ENCODE measurements at regions not wholly inside any gene's neighbourhood (a gene's known extent, or its start where the extent isn't known, plus 50 kb on each side); places are given as distances from the start of the nearest gene placed in this dataset.

DNA sequence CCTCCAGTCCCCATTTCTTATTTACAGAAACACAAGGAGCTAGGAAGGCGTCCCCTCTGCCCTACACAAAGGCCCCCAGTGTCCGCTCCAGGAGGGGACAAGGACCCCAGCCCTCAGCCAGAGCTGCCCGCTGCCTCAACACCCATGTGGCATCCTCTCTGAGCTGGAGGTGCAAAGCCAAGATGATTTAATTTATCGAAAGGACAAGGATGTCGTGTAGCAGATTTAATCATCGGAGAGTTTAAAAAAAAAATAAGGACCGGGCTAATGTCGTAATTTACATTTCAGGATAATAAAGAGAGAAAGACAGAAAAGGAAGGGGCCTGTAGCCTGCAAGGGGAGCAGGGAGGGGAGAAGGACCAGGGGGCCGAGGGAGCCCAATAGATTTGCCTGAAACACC, 68.3 kb upstream of the CASZ1 start:
- Histone ChIP-seq H3K36me3 (no peaks in the 10 kb centered on the region), H3K27ac (no peak overlapping the region), H3K27me3 (peaks cover 4% of the 10 kb centered on the region), H3K4me1 (peaks cover 4% of the 10 kb centered on the region in 2 donors), H3K9me3 (no peaks in the 10 kb centered on the region), H3K4me3 (no peak overlapping the region)
- no peak for DNase-seq (ENCODE audit: low spot score in 2 of 2)
- intact Hi-C loops (cut with DNase I), result no loop called here
- TF ChIP-seq, protein P1, sequence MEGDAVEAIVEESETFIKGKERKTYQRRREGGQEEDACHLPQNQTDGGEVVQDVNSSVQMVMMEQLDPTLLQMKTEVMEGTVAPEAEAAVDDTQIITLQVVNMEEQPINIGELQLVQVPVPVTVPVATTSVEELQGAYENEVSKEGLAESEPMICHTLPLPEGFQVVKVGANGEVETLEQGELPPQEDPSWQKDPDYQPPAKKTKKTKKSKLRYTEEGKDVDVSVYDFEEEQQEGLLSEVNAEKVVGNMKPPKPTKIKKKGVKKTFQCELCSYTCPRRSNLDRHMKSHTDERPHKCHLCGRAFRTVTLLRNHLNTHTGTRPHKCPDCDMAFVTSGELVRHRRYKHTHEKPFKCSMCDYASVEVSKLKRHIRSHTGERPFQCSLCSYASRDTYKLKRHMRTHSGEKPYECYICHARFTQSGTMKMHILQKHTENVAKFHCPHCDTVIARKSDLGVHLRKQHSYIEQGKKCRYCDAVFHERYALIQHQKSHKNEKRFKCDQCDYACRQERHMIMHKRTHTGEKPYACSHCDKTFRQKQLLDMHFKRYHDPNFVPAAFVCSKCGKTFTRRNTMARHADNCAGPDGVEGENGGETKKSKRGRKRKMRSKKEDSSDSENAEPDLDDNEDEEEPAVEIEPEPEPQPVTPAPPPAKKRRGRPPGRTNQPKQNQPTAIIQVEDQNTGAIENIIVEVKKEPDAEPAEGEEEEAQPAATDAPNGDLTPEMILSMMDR (IDR thresholded peaks at IDR 0.05), result no peak

DNA sequence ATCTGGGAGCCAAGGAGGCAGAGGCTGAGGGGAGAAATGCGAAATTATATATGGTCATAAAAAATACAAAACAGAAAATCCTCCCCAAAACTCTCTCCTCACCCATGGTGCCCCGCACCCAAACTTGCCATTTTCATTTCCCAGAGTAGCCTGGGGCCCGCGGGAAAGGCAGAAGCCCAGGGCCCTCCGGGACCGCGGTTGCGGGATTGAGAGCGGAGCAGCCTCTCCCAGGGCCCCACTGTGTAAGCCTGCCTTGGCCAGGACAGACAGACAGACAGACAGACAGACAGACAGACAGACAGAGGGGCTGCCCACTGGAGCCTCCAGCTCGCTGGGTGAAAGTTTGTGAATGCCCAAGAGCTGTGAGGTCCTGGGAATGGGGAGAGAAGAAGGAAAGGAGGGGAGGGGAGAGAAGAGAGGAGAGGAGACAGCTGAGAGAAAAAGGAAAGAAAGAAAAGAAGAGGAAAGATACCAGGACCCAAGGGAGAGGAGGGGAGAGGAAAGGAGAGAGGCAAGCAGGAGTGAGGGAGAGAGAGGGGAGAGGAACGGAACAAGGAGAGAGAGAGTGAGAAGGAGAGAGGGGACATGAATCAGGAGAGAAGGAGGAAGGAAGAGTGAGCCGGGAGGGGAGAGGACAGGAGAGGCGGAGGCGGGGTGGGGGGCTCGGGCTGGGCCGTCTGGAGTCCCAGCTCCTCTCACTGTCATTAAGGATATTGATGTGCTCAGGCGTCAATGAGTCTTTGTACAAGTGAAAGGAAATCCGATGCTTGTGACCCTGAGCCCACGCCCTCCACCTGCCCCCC, 69.3 kb upstream of the CASZ1 start:
- DNase-seq (ENCODE audit: low spot score in 2 of 2), result no peak
- Histone ChIP-seq H3K4me1 (peaks cover 4% of the 10 kb centered on the region in 2 donors), H3K27me3 (peaks cover 4% of the 10 kb centered on the region)

GRCh38 chr1:10866321-10867093, 70.1 kb upstream of the CASZ1 start:
- Histone ChIP-seq H3K27ac (no peak overlapping the region), H3K9me3 (no peaks in the 10 kb centered on the region), H3K4me3 (peak overlapping the region; percentile 54 to 72), H3K27me3 (peaks cover 4% of the 10 kb centered on the region), H3K4me1 (peaks cover 4% of the 10 kb centered on the region in 2 donors), H3K36me3 (no peaks in the 10 kb centered on the region)
- TF ChIP-seq, protein P1 (IDR thresholded peaks at IDR 0.05), result no peak
- DNase-seq (ENCODE audit: low spot score in 2 of 2), result no peak
- intact Hi-C loops (cut with DNase I), result loop anchor here (1.0 to 2.0 kb wide), 4 partner anchors 72 to 436 kb away; partner anchors contain the start of gene CENPS

More for the DNA sequence above, 69.3 kb upstream of the CASZ1 start:
- Histone ChIP-seq H3K4me3 (no peak overlapping the region), H3K36me3 (no peaks in the 10 kb centered on the region), H3K9me3 (no peaks in the 10 kb centered on the region), H3K27ac (no peak overlapping the region)
- TF ChIP-seq, protein P1 (IDR thresholded peaks at IDR 0.05), result no peak
- intact Hi-C loops (cut with DNase I), result loop anchor here (2.0 kb wide), 2 partner anchors 71 to 435 kb away; partner anchors contain the start of gene CENPS

DNA sequence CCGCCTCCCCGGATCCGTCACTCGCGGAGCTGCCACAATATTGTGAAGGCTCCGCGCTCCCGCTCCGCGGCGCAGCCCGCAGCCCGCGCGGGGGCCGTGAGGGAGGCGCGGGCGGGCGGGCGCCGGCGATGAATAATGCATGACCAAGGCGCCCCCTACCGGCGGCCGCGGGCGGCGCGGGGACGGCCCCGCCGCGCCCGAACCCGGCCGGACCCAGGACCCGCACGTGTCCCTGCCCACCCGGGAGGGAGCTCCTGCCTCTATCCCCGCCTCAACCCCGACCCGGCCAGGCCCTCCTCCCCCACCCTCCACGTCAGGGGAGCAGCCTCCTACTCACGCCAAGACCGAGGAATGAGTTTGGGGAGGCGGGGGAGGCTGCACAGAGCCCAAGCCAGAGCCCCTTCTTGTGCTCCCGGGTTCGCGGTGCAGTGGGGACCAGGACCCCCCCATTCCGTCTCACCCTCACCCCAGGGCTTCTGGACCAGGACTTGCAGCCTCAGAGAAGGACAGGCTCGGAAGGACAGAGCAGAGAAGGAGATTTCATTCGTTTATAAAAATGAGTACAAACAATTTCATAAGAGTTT, 70.8 kb upstream of the CASZ1 start:
- H3K27ac ChIP-seq, result no peak overlapping the region
- intact Hi-C loops (cut with DNase I), result loop anchor here (1.0 to 2.0 kb wide), 4 partner anchors 72 to 436 kb away; partner anchors contain the start of gene CENPS
- H3K4me3 ChIP-seq, result peak overlapping the region; percentile 54 to 72
- TF ChIP-seq, protein P1 (IDR thresholded peaks at IDR 0.05), result peak; percentile 14 to 93 (median 46)
- no peaks in the 10 kb centered on the region for H3K9me3 ChIP-seq
- peaks cover 4% of the 10 kb centered on the region in 2 donors for H3K4me1 ChIP-seq
- H3K27me3 ChIP-seq, result peaks cover 4% of the 10 kb centered on the region
- DNase-seq (ENCODE audit: low spot score in 2 of 2), result peak in 1 of 2 donors; percentile 75
- H3K36me3 ChIP-seq, result no peaks in the 10 kb centered on the region

GRCh38 chr1:10867914-10868598, 71.6 kb upstream of the CASZ1 start:
- no peak for DNase-seq (ENCODE audit: low spot score in 2 of 2)
- Histone ChIP-seq H3K36me3 (no peaks in the 10 kb centered on the region), H3K27ac (no peak overlapping the region), H3K27me3 (peaks cover 4% of the 10 kb centered on the region), H3K4me1 (peaks cover 0 to 4% of the 10 kb centered on the region in 2 donors), H3K4me3 (no peak overlapping the region), H3K9me3 (no peaks in the 10 kb centered on the region)
- TF ChIP-seq, protein P1 (IDR thresholded peaks at IDR 0.05), result no peak
- intact Hi-C loops (cut with DNase I), result loop anchor here (1.0 to 2.0 kb wide), 4 partner anchors 73 to 437 kb away; partner anchors contain the start of gene CENPS
